ENCODE measurements at regions not wholly inside any gene's neighbourhood (a gene's known extent, or its start where the extent isn't known, plus 50 kb on each side); places are given as distances from the start of the nearest gene placed in this dataset.
"Not testable (repeated sequence)": the region's sequence is repeated elsewhere in the genome, so short reads cannot be mapped to it uniquely, and the experiment has no call there.

DNA sequence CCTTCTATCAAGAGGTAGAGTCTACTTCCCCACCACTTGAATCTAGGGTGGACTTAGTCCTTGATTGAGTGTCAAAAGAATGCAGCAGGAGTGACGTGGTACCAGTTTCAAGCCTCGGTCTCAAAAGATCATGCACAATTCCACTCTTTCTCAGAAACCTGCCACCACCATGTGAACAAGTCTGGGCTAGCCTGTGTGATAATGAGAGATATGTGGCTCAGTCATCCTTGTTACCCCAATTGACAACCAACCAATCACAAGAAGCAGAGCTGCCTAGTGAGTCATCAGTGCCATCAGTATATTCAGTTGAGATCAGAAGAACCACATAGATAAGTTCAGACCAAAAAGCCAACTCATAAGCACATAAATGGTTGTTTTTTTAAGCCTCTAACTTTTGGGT is 374.5 kb downstream of the IL20RB start:
- H3K79me2 ChIP-seq (ENCODE audit: insufficient read depth, low read length), result no peaks in the 10 kb centered on the region
- TF ChIP-seq, protein P1, sequence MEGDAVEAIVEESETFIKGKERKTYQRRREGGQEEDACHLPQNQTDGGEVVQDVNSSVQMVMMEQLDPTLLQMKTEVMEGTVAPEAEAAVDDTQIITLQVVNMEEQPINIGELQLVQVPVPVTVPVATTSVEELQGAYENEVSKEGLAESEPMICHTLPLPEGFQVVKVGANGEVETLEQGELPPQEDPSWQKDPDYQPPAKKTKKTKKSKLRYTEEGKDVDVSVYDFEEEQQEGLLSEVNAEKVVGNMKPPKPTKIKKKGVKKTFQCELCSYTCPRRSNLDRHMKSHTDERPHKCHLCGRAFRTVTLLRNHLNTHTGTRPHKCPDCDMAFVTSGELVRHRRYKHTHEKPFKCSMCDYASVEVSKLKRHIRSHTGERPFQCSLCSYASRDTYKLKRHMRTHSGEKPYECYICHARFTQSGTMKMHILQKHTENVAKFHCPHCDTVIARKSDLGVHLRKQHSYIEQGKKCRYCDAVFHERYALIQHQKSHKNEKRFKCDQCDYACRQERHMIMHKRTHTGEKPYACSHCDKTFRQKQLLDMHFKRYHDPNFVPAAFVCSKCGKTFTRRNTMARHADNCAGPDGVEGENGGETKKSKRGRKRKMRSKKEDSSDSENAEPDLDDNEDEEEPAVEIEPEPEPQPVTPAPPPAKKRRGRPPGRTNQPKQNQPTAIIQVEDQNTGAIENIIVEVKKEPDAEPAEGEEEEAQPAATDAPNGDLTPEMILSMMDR (IDR thresholded peaks at IDR 0.05), result no peak
- H3K4me1 ChIP-seq (ENCODE audit: control insufficient read depth in 1 of 2, insufficient read depth in 2 of 2, low read length in 2 of 2), result no peaks in the 10 kb centered on the region
- no peaks in the 10 kb centered on the region for H3K27me3 Mint-ChIP-seq (ENCODE audit: low read depth in 3 of 3)
- no peaks in the 10 kb centered on the region for H3K4me1 Mint-ChIP-seq
- no peak overlapping the region for H3K4me3 ChIP-seq (replicated peaks in 1 of 3; ENCODE audit: low read depth in 2 of 3, low read length in 3 of 3)
- H3K9me3 ChIP-seq (replicated peaks in 1 of 2; ENCODE audit: control insufficient read depth in 1 of 2, insufficient read depth in 1 of 2, low read length in 2 of 2), result peaks cover 0 to 7% of the 10 kb centered on the region in 2 donors
- H3K36me3 Mint-ChIP-seq, result no peaks in the 10 kb centered on the region
- H3K27ac ChIP-seq (ENCODE audit: low read depth in 1 of 2, low read length in 2 of 2), result no peak overlapping the region
- no peaks in the 10 kb centered on the region for H3K36me3 ChIP-seq (replicated peaks in 1 of 2; ENCODE audit: control insufficient read depth in 1 of 2, insufficient read depth in 2 of 2, low read length in 2 of 2)
- DNase-seq, result no peak
- no peak overlapping the region for H3K9ac ChIP-seq (ENCODE audit: insufficient read depth, low read length, poor library complexity, severe bottlenecking)
- H3K4me3 Mint-ChIP-seq, result no peak overlapping the region
- H3K9me3 Mint-ChIP-seq, result peaks cover 0 to 7% (median 3%) of the 10 kb centered on the region in 7 donors
- no peak overlapping the region for H2AFZ ChIP-seq (ENCODE audit: insufficient read depth, low read depth, low read length, poor library complexity, severe bottlenecking)
- H3K27me3 ChIP-seq (ENCODE audit: control insufficient read depth in 2 of 2, insufficient read depth in 2 of 2, low read length in 2 of 2), result no peaks in the 10 kb centered on the region
- no peaks in the 10 kb centered on the region for H4K20me1 ChIP-seq (ENCODE audit: insufficient read depth, low read length)
- no peak overlapping the region for H3K4me2 ChIP-seq (replicated peaks; ENCODE audit: extremely low read depth, low read length, poor library complexity, severe bottlenecking)
- intact Hi-C loops (cut with micrococcal nuclease), result no loop called here
- no peak overlapping the region for H3K27ac Mint-ChIP-seq
- WGBS (ENCODE audit: insufficient coverage), result no CpG with 5 or more reads among the region's 2 CpGs

DNA sequence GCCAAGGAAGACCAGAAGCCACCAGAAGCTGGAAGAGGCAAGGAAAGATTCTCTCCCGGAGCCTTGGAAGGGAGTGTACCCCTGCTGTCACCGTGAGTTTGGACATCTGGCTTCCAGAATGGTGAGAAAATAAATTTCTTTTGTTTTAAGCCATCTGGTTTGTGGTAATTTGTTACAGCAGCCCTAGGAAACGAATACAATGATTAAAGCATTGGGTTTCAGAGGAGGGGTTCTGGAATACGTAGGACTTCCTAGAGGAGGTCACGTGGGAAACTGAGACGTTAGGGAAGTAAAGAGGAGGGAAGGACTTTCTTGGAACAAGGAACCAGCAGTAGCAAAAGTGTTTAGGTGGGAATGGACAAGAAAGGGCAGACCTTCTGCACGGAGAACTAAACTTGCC is 377.7 kb downstream of the IL20RB start:
- Histone ChIP-seq H3K4me2 (replicated peaks; ENCODE audit: extremely low read depth, low read length, poor library complexity, severe bottlenecking) (no peak overlapping the region), H3K9ac (ENCODE audit: insufficient read depth, low read length, poor library complexity, severe bottlenecking) (no peak overlapping the region), H3K36me3 (replicated peaks in 1 of 2; ENCODE audit: control insufficient read depth in 1 of 2, insufficient read depth in 2 of 2, low read length in 2 of 2) (no peaks in the 10 kb centered on the region), H2AFZ (ENCODE audit: insufficient read depth, low read depth, low read length, poor library complexity, severe bottlenecking) (no peak overlapping the region), H3K27me3 (ENCODE audit: control insufficient read depth in 2 of 2, insufficient read depth in 2 of 2, low read length in 2 of 2) (no peaks in the 10 kb centered on the region), H3K9me3 (replicated peaks in 1 of 2; ENCODE audit: control insufficient read depth in 1 of 2, insufficient read depth in 1 of 2, low read length in 2 of 2) (peaks cover 17 to 26% of the 10 kb centered on the region in 2 donors), H3K4me1 (ENCODE audit: control insufficient read depth in 1 of 2, insufficient read depth in 2 of 2, low read length in 2 of 2) (no peaks in the 10 kb centered on the region), H3K79me2 (ENCODE audit: insufficient read depth, low read length) (no peaks in the 10 kb centered on the region), H4K20me1 (ENCODE audit: insufficient read depth, low read length) (no peaks in the 10 kb centered on the region), H3K27ac (ENCODE audit: low read depth in 1 of 2, low read length in 2 of 2) (no peak overlapping the region), H3K4me3 (replicated peaks in 1 of 3; ENCODE audit: low read depth in 2 of 3, low read length in 3 of 3) (no peak overlapping the region)
- Mint-ChIP-seq H3K27me3 (ENCODE audit: low read depth in 3 of 3) (no peaks in the 10 kb centered on the region), H3K4me1 (no peaks in the 10 kb centered on the region), H3K4me3 (no peak overlapping the region), H3K36me3 (no peaks in the 10 kb centered on the region), H3K9me3 (peaks cover 4 to 21% (median 17%) of the 10 kb centered on the region in 7 donors), H3K27ac (no peak overlapping the region)
- no peak for DNase-seq
- 60% methylated on average over 6 of the region's 7 CpGs for WGBS (ENCODE audit: insufficient coverage)
- TF ChIP-seq, protein P1 (IDR thresholded peaks at IDR 0.05), result no peak
- intact Hi-C loops (cut with micrococcal nuclease), result no loop called here

DNA sequence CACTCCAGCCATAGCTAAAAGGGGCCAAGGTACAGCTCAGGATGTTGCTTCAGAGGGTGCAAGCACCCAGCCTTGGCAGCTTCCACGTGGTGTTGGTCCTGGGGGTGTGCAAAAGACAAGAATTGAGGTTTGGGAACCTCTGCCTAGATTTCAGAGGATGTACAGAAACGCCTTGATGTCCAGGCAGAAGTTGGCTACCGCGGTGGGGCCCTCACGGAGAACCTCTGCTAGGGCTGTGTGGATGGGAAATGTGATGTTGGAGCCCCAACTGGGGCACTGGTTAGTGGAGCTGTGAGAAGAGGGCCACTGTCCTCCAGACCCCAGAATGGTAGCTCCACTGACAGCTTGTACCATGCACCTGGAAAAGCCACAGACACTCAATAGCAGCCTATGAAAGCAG is 380.6 kb downstream of the IL20RB start:
- peaks cover 7 to 27% (median 15%) of the 10 kb centered on the region in 7 donors for H3K9me3 Mint-ChIP-seq
- H3K9me3 ChIP-seq (replicated peaks in 1 of 2; ENCODE audit: control insufficient read depth in 1 of 2, insufficient read depth in 1 of 2, low read length in 2 of 2), result peaks cover 17 to 26% of the 10 kb centered on the region in 2 donors
- H3K4me3 Mint-ChIP-seq; H3K79me2 ChIP-seq (ENCODE audit: insufficient read depth, low read length); H3K4me2 ChIP-seq (replicated peaks; ENCODE audit: extremely low read depth, low read length, poor library complexity, severe bottlenecking); H3K27me3 Mint-ChIP-seq (ENCODE audit: low read depth in 3 of 3); H3K4me1 Mint-ChIP-seq; H3K36me3 Mint-ChIP-seq; H3K4me3 ChIP-seq (replicated peaks in 1 of 3; ENCODE audit: low read depth in 2 of 3, low read length in 3 of 3); H2AFZ ChIP-seq (ENCODE audit: insufficient read depth, low read depth, low read length, poor library complexity, severe bottlenecking); H4K20me1 ChIP-seq (ENCODE audit: insufficient read depth, low read length); H3K36me3 ChIP-seq (replicated peaks in 1 of 2; ENCODE audit: control insufficient read depth in 1 of 2, insufficient read depth in 2 of 2, low read length in 2 of 2); intact Hi-C loops (cut with micrococcal nuclease); H3K9ac ChIP-seq (ENCODE audit: insufficient read depth, low read length, poor library complexity, severe bottlenecking); H3K27me3 ChIP-seq (ENCODE audit: control insufficient read depth in 2 of 2, insufficient read depth in 2 of 2, low read length in 2 of 2); H3K27ac Mint-ChIP-seq; DNase-seq; H3K4me1 ChIP-seq (ENCODE audit: control insufficient read depth in 1 of 2, insufficient read depth in 2 of 2, low read length in 2 of 2); H3K27ac ChIP-seq (ENCODE audit: low read depth in 1 of 2, low read length in 2 of 2): not testable (repeated sequence)
- 90% methylated on average over 5 of the region's 5 CpGs for WGBS (ENCODE audit: insufficient coverage)

Data from CD14-positive monocyte (primary cell).